Neural crest cell (in vitro differentiated cells): ENCODE measurements at regions not wholly inside any gene's neighbourhood (a gene's known extent, or its start where the extent isn't known, plus 50 kb on each side); places are given as distances from the start of the nearest gene placed in this dataset.

Source experiments
- DNase-seq: peaks from one replicate; pipeline ENCODE4 v3.0.0; 2021; ENCODE audit warnings: low read depth, mixed read lengths, low spot score
- H3K27ac Mint-ChIP-seq: one replicate; pipeline ENCODE4 v1.8.0; 2021; ENCODE audit warnings: mild to moderate bottlenecking, mixed read lengths; ENCODE audit not compliant: unreplicated experiment
- H3K27me3 Mint-ChIP-seq: 2 replicates; pipeline ENCODE4 v1.8.0; 2021; ENCODE audit warnings: low read depth, mild to moderate bottlenecking, mixed read lengths
- H3K36me3 Mint-ChIP-seq: 2 replicates; pipeline ENCODE4 v1.8.0; 2021; ENCODE audit warnings: low read depth, mild to moderate bottlenecking, mixed read lengths
- H3K4me1 Mint-ChIP-seq: 2 replicates; pipeline ENCODE4 v1.8.0; 2021; ENCODE audit warnings: mixed read lengths
- H3K4me3 Mint-ChIP-seq: one replicate; pipeline ENCODE4 v1.8.0; 2021; ENCODE audit warnings: mild to moderate bottlenecking, mixed read lengths
- H3K9me3 Mint-ChIP-seq: 2 replicates; pipeline ENCODE4 v1.8.0; 2021; ENCODE audit warnings: mixed read lengths
- CTCF ChIP-seq: fragments of 200-600 bp; sonication (generic); conservative IDR thresholded peaks from 2 replicates; pipeline ENCODE4 v1.5.0; 2021; ENCODE audit warnings: antibody characterized with exemption, mild to moderate bottlenecking

- no peak for DNase-seq
- H3K4me3 Mint-ChIP-seq: no peak overlapping the region
- no peak overlapping the region for H3K27ac Mint-ChIP-seq
- H3K4me1 Mint-ChIP-seq: no peaks in the 10 kb centered on the region
- no peak for TF ChIP-seq CTCF
- H3K27me3 Mint-ChIP-seq: peaks cover 13% of the 10 kb centered on the region
- peaks cover 16% of the 10 kb centered on the region for H3K9me3 Mint-ChIP-seq
- H3K36me3 Mint-ChIP-seq: no peaks in the 10 kb centered on the region
These were observed 569.5 kb downstream of the MATN1 start for GRCh38 chr1:30153743-30154449.

- Mint-ChIP-seq H3K27me3 (peaks cover 23% of the 10 kb centered on the region), H3K36me3 (no peaks in the 10 kb centered on the region), H3K27ac (no peak overlapping the region), H3K4me1 (no peaks in the 10 kb centered on the region), H3K4me3 (no peak overlapping the region), H3K9me3 (peaks cover 16% of the 10 kb centered on the region)
- no peak for TF ChIP-seq CTCF
- no peak for DNase-seq
These were observed 571.6 kb downstream of the MATN1 start for GRCh38 chr1:30151826-30152225.

- Mint-ChIP-seq H3K4me1 (no peaks in the 10 kb centered on the region), H3K4me3 (no peak overlapping the region), H3K27ac (no peak overlapping the region), H3K27me3 (peaks cover 26% of the 10 kb centered on the region), H3K9me3 (peaks cover 16% of the 10 kb centered on the region), H3K36me3 (no peaks in the 10 kb centered on the region)
- no peak for DNase-seq
- no peak for TF ChIP-seq CTCF
These were observed 572.3 kb downstream of the MATN1 start for GRCh38 chr1:30151119-30151518.

GRCh38 chr1:30149226-30149625 lies 574.2 kb downstream of the MATN1 start:
- no peak for TF ChIP-seq CTCF
- DNase-seq: no peak
- Mint-ChIP-seq H3K4me1 (no peaks in the 10 kb centered on the region), H3K9me3 (peaks cover 12% of the 10 kb centered on the region), H3K27me3 (peaks cover 45% of the 10 kb centered on the region), H3K27ac (no peak overlapping the region), H3K36me3 (no peaks in the 10 kb centered on the region), H3K4me3 (no peak overlapping the region)

- Mint-ChIP-seq H3K4me3 (no peak overlapping the region), H3K9me3 (peaks cover 16% of the 10 kb centered on the region), H3K36me3 (no peaks in the 10 kb centered on the region), H3K27me3 (peaks cover 48% of the 10 kb centered on the region), H3K4me1 (no peaks in the 10 kb centered on the region), H3K27ac (no peak overlapping the region)
- no peak for DNase-seq
- TF ChIP-seq CTCF: no peak
These were observed 574.7 kb downstream of the MATN1 start for GRCh38 chr1:30148676-30149075.
